ENCODE measurements at regions not wholly inside any gene's neighbourhood (a gene's known extent, or its start where the extent isn't known, plus 50 kb on each side); places are given as distances from the start of the nearest gene placed in this dataset.

- TF ChIP-seq CTCF (IDR thresholded peaks at IDR 0.05) (no peak), POLR2AphosphoS5 (IDR thresholded peaks at IDR 0.05; ENCODE audit: low read depth, low read length) (no peak), REST (IDR thresholded peaks at IDR 0.05; ENCODE audit: insufficient read depth in 1 of 2, low read depth in 2 of 2, low read length in 1 of 2) (no peak)
These were observed 103.5 kb upstream of the HS3ST3A1 start for GRCh38 chr17:13705221-13705620.
